Bronchial epithelial cell (primary cell): ENCODE measurements at regions not wholly inside any gene's neighbourhood (a gene's known extent, or its start where the extent isn't known, plus 50 kb on each side); places are given as distances from the start of the nearest gene placed in this dataset.

Source experiments
- DNase-seq: peaks from one replicate; pipeline ENCODE4 v3.0.0-alpha.2; 2010; ENCODE audit warnings: low read depth
- FAIRE-seq: peaks from 2 replicates; lab custom pipeline; 2011; peaks lifted over from hg19 to GRCh38; lab: Jason Lieb, UNC
- H3K27me3 ChIP-seq: 2 replicates; pipeline ENCODE4 v1.5.1; 2011; ENCODE audit warnings: low read length; ENCODE audit not compliant: control insufficient read depth, insufficient read depth
- H3K36me3 ChIP-seq: 2 replicates; pipeline ENCODE4 v1.5.1; 2011; ENCODE audit warnings: low read length; ENCODE audit not compliant: control insufficient read depth, insufficient read depth
- H3K4me3 ChIP-seq: 2 replicates; pipeline ENCODE4 v1.5.1; 2011; ENCODE audit warnings: mild to moderate bottlenecking, low read depth, low read length, control low read depth
- CTCF ChIP-seq: IDR thresholded peaks from 2 replicates; pipeline ENCODE4 v1.5.1; 2011; ENCODE audit warnings: mild to moderate bottlenecking, moderate library complexity, low read length, control low read depth, inconsistent platforms; ENCODE audit not compliant: insufficient read depth, severe bottlenecking

GRCh38 chr4:123770884-123771283 lies 374.3 kb downstream of the SPRY1 start:
- H3K4me3 ChIP-seq: no peak overlapping the region
- TF ChIP-seq CTCF: no peak
- no peaks in the 10 kb centered on the region for H3K27me3 ChIP-seq
- DNase-seq (no peak), FAIRE-seq (no peak)
- H3K36me3 ChIP-seq: no peaks in the 10 kb centered on the region

- TF ChIP-seq CTCF: no peak
- Histone ChIP-seq H3K36me3 (no peaks in the 10 kb centered on the region), H3K27me3 (no peaks in the 10 kb centered on the region), H3K4me3 (no peak overlapping the region)
- no peak for DNase-seq
- FAIRE-seq: no peak
Observed at GRCh38 chr4:123776267-123776666, 379.7 kb downstream of the SPRY1 start.

GRCh38 chr4:123777373-123777772 lies 380.8 kb downstream of the SPRY1 start:
- TF ChIP-seq CTCF: no peak
- no peak for FAIRE-seq
- Histone ChIP-seq H3K27me3 (no peaks in the 10 kb centered on the region), H3K4me3 (no peak overlapping the region), H3K36me3 (no peaks in the 10 kb centered on the region)
- no peak for DNase-seq

- TF ChIP-seq CTCF: no peak
- FAIRE-seq (no peak), DNase-seq (no peak)
- Histone ChIP-seq H3K4me3 (no peak overlapping the region), H3K36me3 (no peaks in the 10 kb centered on the region), H3K27me3 (no peaks in the 10 kb centered on the region)
Observed at GRCh38 chr4:123783151-123783790, 386.7 kb downstream of the SPRY1 start.

GRCh38 chr4:123783921-123784320 lies 387.3 kb downstream of the SPRY1 start:
- no peak for DNase-seq
- FAIRE-seq: no peak
- no peaks in the 10 kb centered on the region for H3K36me3 ChIP-seq
- no peak overlapping the region for H3K4me3 ChIP-seq
- no peaks in the 10 kb centered on the region for H3K27me3 ChIP-seq
- no peak for TF ChIP-seq CTCF

- TF ChIP-seq CTCF: no peak
- H3K27me3 ChIP-seq: no peaks in the 10 kb centered on the region
- FAIRE-seq: no peak
Observed at GRCh38 chr4:123784626-123785025, 388.0 kb downstream of the SPRY1 start.

More at GRCh38 chr4:123784626-123785025, 388.0 kb downstream of the SPRY1 start:
- DNase-seq: no peak
- Histone ChIP-seq H3K36me3 (no peaks in the 10 kb centered on the region), H3K4me3 (no peak overlapping the region)
